ENCODE measurements at regions not wholly inside any gene's neighbourhood (a gene's known extent, or its start where the extent isn't known, plus 50 kb on each side); places are given as distances from the start of the nearest gene placed in this dataset.

DNA sequence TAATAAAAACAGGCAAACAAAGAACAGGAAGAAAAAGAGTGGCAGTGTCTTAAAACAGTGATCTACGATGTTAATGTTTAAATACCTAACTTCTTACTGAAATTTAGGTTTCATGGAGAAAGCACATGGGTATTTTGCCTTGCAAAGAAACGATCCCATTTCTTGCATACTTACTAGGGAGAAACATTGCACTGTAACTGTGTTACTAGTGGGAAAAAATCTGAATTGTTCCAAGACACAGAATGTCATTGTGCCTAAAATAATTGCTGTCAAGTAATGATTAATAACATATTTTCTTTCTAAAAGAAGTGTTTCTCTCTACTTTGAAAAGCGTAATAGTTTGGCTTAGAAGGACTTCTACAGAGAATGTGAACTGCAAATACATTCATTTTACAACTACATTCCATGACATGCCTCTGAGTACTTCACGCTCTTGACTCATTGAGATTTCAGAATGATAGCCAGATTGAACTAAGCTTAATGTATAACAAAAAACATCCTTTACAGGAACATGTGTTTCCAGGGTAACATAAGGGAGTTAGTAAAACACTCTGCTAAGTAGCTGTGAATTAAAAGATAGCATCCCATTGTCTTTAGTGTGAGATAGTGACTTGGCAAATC is 256.2 kb upstream of the CPNE8 start:
- TF ChIP-seq, protein P1, sequence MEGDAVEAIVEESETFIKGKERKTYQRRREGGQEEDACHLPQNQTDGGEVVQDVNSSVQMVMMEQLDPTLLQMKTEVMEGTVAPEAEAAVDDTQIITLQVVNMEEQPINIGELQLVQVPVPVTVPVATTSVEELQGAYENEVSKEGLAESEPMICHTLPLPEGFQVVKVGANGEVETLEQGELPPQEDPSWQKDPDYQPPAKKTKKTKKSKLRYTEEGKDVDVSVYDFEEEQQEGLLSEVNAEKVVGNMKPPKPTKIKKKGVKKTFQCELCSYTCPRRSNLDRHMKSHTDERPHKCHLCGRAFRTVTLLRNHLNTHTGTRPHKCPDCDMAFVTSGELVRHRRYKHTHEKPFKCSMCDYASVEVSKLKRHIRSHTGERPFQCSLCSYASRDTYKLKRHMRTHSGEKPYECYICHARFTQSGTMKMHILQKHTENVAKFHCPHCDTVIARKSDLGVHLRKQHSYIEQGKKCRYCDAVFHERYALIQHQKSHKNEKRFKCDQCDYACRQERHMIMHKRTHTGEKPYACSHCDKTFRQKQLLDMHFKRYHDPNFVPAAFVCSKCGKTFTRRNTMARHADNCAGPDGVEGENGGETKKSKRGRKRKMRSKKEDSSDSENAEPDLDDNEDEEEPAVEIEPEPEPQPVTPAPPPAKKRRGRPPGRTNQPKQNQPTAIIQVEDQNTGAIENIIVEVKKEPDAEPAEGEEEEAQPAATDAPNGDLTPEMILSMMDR (conservative IDR thresholded peaks at IDR 0.05), result no peak
- TF ChIP-seq EZH2 (IDR thresholded peaks at IDR 0.05; ENCODE audit: low read depth), result no peak
